ENCODE measurements at regions not wholly inside any gene's neighbourhood (a gene's known extent, or its start where the extent isn't known, plus 50 kb on each side); places are given as distances from the start of the nearest gene placed in this dataset.

GRCh38 chr6:9401960-9402359, 966.6 kb upstream of the SLC35B3 start:
- no peak overlapping the region for H3K56ac ChIP-seq (ENCODE audit: insufficient read length, low read depth, low read length)
- Mint-ChIP-seq H3K9me3 (no peaks in the 10 kb centered on the region; a peak in 1 of 5 replicates), H3K27me3 (ENCODE audit: low read depth) (peaks cover 31% of the 10 kb centered on the region), H3K4me3 (no peak overlapping the region), H3K27ac (no peak overlapping the region), H3K4me1 (peaks cover 4 to 9% of the 10 kb centered on the region in 2 experiments; a peak in 3 of 4 replicates), H3K36me3 (ENCODE audit: insufficient read depth in 1 of 3, low read depth in 3 of 3) (no peaks in the 10 kb centered on the region)
- H3K9me3 ChIP-seq (ENCODE audit: control insufficient read depth, low read depth, low read length) = no peaks in the 10 kb centered on the region
- no peaks in the 10 kb centered on the region for H3K79me1 ChIP-seq (ENCODE audit: insufficient read depth, low read depth, low read length, poor library complexity, severe bottlenecking)
- no peak overlapping the region for H3K4ac ChIP-seq (ENCODE audit: low read depth, low read length)
- H3T11ph ChIP-seq (ENCODE audit: low read length) = no peak overlapping the region
- no peaks in the 10 kb centered on the region for H3K23me2 ChIP-seq (ENCODE audit: insufficient read length, low read depth, low read length, poor library complexity, severe bottlenecking)
- no peak overlapping the region for H3K27ac ChIP-seq (ENCODE audit: insufficient read length, low read depth, low read length)
- no peaks in the 10 kb centered on the region for H4K20me1 ChIP-seq (ENCODE audit: control insufficient read depth, insufficient read depth, insufficient read length)
- DNase-seq = no peak
- H2BK12ac ChIP-seq (ENCODE audit: insufficient read length, low read depth, low read length) = no peak overlapping the region
- H2AFZ ChIP-seq (ENCODE audit: low read length) = no peak overlapping the region
- no peak overlapping the region for H2BK20ac ChIP-seq (ENCODE audit: low read depth, low read length, poor library complexity, severe bottlenecking)
- H2BK120ac ChIP-seq (ENCODE audit: low read depth, low read length, poor library complexity, severe bottlenecking) = no peak overlapping the region
- H2BK5ac ChIP-seq (ENCODE audit: insufficient read length, low read length) = no peak overlapping the region
- H3K14ac ChIP-seq (ENCODE audit: insufficient read depth, low read length) = no peak overlapping the region
- no peak overlapping the region for H3K4me2 ChIP-seq (ENCODE audit: insufficient read depth, insufficient read length, low read length)
- no peak for TF ChIP-seq CTCF (conservative IDR thresholded peaks at IDR 0.05)
- H4K91ac ChIP-seq (ENCODE audit: insufficient read length, low read depth, low read length) = no peak overlapping the region
- H4K8ac ChIP-seq (replicated peaks; ENCODE audit: insufficient read length, low read depth, low read length) = no peak overlapping the region
- no peak overlapping the region for H4K5ac ChIP-seq (ENCODE audit: insufficient read length, low read depth, low read length)
- no peak overlapping the region for H3K23ac ChIP-seq (ENCODE audit: insufficient read length, low read depth, low read length)
- H3K18ac ChIP-seq (ENCODE audit: insufficient read length, low read depth, low read length) = no peak overlapping the region
- H3K27me3 ChIP-seq (ENCODE audit: insufficient read depth, low read length) = no peaks in the 10 kb centered on the region; the same call in 1 of the 2 replicates
- no peak overlapping the region for H2BK15ac ChIP-seq (ENCODE audit: low read depth, low read length)
- no CpG with 5 or more reads among the region's 1 CpG for WGBS (ENCODE audit: extremely low coverage, insufficient read length, low lambda C conversion rate)
- no peak overlapping the region for H3K9ac ChIP-seq (ENCODE audit: extremely low read depth, insufficient read length, low read length)
- H3K79me2 ChIP-seq (ENCODE audit: insufficient read depth, low read length) = no peaks in the 10 kb centered on the region
- peaks cover 2% of the 10 kb centered on the region; the same call in 1 of the 2 replicates for H3K4me1 ChIP-seq (ENCODE audit: insufficient read depth, low read length)
- no peak overlapping the region for H2AK5ac ChIP-seq (ENCODE audit: insufficient read length, low read length)

All from H9 (cell line).